Suprapubic skin (tissue), 3 donors: ENCODE measurements at regions not wholly inside any gene's neighbourhood (a gene's known extent, or its start where the extent isn't known, plus 50 kb on each side); places are given as distances from the start of the nearest gene placed in this dataset.

ENCODE experiments used
- CTCF ChIP-seq, 2 donors: fragments of 200-600 bp in 1 of 2; fragments of 450-650 bp in 1 of 2; sonication (generic) in 1 of 2; IDR thresholded peaks; one replicate each; pipeline ENCODE4 v1.5.1; 2016 to 2019; ENCODE audit warnings: antibody characterized with exemption in 2 of 2, mild to moderate bottlenecking in 1 of 2, moderate library complexity in 1 of 2
- EP300 ChIP-seq: sonication (generic); formaldehyde crosslinking; IDR thresholded peaks from one replicate; pipeline ENCODE4 v1.6.1; 2017; ENCODE audit warnings: antibody characterized with exemption

- TF ChIP-seq CTCF (IDR thresholded peaks at IDR 0.05): no peak
- no peak for TF ChIP-seq EP300
Observed at GRCh38 chr2:48178611-48179010, 135.9 kb upstream of the FOXN2 start.
